Omental fat pad (tissue), 3 donors: ENCODE measurements at regions not wholly inside any gene's neighbourhood (a gene's known extent, or its start where the extent isn't known, plus 50 kb on each side); places are given as distances from the start of the nearest gene placed in this dataset.

ENCODE experiments used
- ATAC-seq: fragments of 150-250 bp; one replicate; pipeline ENCODE4 v1.9.1; 2016; ENCODE audit warnings: mild to moderate bottlenecking, moderate library complexity; ENCODE audit not compliant: low FRiP score
- DNase-seq: peaks from one replicate; pipeline ENCODE4 v3.0.0-alpha.2; 2019; ENCODE audit warnings: low spot score
- TF ChIP-seq, protein P1 (sequence below), 3 donors: fragments of 450-650 bp; IDR thresholded peaks; one replicate each; pipeline ENCODE4 v1.5.1; 2016 to 2017; ENCODE audit warnings: antibody characterized with exemption in 3 of 3, mild to moderate bottlenecking in 3 of 3, moderate library complexity in 2 of 3

DNA sequence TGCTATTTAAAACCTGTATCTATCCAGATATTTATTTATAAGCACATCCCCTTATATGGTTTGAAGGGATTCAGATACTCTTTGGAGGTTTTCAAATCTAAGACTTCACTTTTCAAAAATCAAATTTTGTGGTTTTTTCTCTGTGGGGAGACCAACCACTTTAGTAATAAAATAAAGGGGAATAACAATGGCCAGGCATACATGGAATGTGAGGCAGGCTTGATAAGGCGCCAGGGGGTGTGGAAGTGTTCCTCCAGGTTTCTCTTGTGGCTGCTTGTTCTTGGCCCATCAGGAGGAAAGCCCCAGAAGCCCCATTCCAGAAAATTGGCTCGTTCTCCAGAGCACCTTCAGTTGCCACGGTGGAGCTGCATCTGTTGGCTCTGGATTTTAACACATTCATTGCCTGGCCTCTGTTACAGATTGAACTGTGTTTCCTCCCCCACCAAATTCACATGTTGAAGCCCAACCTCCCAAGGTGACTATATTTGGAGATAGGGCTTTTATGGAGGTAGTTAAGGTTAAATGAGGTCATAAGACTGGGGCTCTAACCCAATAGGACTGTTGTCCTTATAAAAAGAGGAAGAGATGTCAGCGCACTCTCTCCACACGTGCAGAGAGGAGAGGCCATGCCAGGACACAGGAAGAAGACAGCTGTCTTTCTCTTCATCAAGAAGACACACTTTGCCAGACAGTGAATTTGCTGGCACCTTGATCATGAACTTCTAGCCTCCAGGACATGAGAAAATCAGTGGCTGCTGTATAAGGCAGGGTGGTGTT is 195.9 kb downstream of the TMEM38B start:
- TF ChIP-seq, protein P1, sequence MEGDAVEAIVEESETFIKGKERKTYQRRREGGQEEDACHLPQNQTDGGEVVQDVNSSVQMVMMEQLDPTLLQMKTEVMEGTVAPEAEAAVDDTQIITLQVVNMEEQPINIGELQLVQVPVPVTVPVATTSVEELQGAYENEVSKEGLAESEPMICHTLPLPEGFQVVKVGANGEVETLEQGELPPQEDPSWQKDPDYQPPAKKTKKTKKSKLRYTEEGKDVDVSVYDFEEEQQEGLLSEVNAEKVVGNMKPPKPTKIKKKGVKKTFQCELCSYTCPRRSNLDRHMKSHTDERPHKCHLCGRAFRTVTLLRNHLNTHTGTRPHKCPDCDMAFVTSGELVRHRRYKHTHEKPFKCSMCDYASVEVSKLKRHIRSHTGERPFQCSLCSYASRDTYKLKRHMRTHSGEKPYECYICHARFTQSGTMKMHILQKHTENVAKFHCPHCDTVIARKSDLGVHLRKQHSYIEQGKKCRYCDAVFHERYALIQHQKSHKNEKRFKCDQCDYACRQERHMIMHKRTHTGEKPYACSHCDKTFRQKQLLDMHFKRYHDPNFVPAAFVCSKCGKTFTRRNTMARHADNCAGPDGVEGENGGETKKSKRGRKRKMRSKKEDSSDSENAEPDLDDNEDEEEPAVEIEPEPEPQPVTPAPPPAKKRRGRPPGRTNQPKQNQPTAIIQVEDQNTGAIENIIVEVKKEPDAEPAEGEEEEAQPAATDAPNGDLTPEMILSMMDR (IDR thresholded peaks at IDR 0.05): no peak
- no peak for ATAC-seq
- no peak for DNase-seq

DNA sequence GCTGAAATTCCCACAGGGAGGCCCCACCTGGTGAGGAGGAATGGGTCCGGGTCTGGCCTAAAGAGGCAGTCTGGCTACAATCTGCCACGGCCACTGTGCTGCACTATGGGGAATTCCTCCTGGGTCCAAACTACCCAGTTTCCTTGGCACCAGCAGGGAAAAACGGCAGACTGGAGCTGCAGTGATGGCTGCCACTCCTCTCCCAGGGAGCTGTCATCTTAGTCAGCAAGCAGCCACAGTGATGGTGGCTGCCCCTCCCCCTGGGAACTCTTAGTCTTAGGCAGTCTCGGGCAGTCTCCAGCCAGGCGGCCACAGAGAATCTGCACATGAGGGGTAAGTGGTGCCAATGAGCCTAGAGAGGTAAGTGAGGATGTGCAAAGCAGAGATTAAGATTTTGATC is 205.8 kb downstream of the TMEM38B start:
- TF ChIP-seq, protein P1 (IDR thresholded peaks at IDR 0.05): no peak
- ATAC-seq (no peak), DNase-seq (no peak)

DNA sequence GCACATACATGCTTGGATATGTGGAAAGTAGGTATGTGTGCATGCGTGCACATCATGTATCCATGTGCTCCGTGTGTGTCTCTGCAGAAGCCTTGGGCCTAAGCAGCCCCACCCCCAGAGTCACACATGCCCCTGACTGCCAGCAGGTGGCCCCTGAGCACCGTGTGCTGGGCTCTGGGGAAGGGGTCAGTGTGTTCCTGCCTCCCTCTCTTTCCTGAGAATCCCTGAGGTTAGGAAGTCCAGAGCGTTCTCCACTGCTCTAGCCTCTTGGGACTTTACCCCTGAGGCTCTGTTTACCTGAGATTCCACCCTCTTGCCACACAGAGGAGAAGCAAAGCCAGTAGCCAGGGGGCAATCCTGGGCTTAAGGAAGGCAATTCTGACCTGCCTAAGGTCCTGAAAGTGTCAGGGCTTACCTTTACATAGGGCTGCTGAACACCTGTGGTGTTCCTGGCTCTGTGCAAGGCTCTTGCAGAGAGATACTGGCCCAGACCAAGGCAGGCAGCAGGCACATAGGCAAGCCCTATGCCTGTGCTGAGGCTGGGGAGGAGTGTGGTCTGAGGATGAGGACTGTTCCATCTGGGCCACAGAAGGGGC is 207.3 kb downstream of the TMEM38B start:
- DNase-seq (no peak), ATAC-seq (peak; percentile 57)
- TF ChIP-seq, protein P1 (IDR thresholded peaks at IDR 0.05): no peak

DNA sequence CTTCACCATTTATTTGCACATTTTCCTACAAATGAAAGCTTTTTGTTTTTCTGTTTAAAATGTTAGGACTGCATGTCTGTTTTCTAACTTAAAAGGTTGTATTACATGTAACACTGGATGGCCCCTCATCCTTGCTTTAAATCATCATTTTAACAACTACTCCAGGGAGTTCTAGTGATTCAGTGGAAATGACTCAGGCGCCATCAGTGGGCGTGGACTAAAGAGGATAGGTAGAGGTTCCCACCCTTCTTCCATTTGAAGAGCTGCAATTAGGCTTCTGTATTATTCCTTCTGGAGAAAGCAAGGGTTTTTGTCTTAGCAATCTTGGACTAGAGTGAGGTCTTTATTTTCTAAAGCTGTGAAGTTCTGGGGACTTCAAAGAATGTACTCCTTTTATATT is 213.7 kb downstream of the TMEM38B start:
- TF ChIP-seq, protein P1 (IDR thresholded peaks at IDR 0.05): no peak
- DNase-seq: no peak
- no peak for ATAC-seq

DNA sequence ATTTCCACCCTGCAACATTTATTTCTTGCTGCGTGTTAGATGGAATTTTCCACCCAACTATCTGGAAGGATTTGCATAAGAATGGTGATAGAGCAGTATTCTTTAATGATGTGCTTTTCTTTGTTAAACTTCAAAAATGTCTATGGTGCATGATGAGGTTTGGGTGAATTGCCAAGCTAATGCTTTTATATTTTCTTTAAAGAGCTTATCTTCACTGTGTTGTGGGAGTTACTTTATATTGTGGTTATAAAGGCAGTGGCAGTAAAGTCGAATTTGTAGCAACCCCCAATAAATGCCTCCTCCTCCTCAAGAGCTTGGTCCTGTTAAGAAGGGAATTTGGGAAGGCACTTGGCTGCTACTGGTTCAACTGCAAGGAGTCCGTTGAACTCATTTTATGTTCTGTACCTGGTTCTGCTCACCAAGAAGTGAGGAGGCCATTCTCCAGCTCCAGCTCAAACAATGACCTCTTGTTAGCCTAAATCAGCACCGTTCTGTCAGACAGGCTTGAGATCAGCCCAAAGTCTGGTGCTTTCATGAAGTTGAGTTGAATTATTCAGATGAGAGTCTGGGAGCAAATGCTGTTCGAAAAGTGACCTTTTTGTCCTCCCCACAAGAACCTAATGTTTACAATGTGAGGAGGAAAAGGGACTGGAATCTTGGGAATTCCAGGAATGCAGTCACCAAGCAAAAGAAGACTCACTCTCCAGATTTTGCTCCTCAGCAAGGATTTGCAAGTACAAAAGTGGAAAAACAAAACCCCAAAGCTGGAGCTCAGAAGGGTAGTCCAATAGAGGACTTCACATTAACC is 217.0 kb downstream of the TMEM38B start:
- ATAC-seq (no peak), DNase-seq (no peak)
- TF ChIP-seq, protein P1 (IDR thresholded peaks at IDR 0.05): no peak

DNA sequence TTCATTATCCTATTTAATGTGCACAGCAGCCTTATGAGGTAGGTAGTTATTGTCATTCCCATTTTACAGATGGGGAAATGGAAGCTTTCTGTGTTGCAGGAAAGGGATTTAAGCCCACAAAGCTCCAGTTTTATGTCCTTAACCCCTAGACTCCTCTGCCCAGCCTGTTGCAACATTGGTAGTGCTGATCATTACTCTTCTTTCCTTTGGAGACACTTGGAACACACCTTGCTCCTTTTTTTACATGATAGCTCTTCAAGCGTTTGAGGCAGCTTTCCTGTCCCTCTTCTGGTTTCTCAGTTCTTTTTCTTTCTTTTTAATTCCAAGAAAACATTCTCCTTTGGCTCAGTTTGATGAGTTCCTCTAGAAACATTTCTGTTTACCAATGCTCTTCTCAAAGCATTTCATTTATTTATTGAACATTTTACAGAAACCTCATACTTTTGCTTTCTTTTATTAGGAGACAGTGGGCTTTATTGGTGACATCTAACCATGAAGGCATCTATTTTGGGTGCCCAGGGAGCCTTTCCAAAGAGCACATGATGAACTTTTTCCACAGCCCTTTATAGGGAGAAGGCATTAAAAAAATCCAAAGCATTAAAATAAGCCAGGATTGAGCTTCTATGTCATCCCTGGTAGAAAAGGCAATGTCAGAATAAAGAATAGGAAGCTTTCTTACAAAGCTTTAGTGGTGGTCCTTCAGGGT is 218.0 kb downstream of the TMEM38B start:
- ATAC-seq: no peak
- DNase-seq: no peak
- TF ChIP-seq, protein P1 (IDR thresholded peaks at IDR 0.05): no peak
